Mesenteric fat pad (tissue), 1 donor: ENCODE measurements at regions not wholly inside any gene's neighbourhood (a gene's known extent, or its start where the extent isn't known, plus 50 kb on each side); places are given as distances from the start of the nearest gene placed in this dataset.
A peak's percentile ranks its signal among the peaks of the same experiment; 100 is the strongest.

Experiments used
- DNase-seq: peaks from one replicate; pipeline ENCODE4 v3.0.0-alpha.2; 2020; ENCODE audit warnings: low spot score
- donor health status: DM: yes; HTN: yes; CAD: no.

- no peak for DNase-seq
Observed at GRCh38 chr2:2932692-2933305, 444.8 kb downstream of the EIPR1 start.

GRCh38 chr2:2932189-2932588 lies 445.4 kb downstream of the EIPR1 start:
- DNase-seq = no peak

GRCh38 chr2:2931318-2932075 lies 446.1 kb downstream of the EIPR1 start:
- no peak for DNase-seq

GRCh38 chr2:2930841-2931240 lies 446.8 kb downstream of the EIPR1 start:
- no peak for DNase-seq

GRCh38 chr2:2926858-2927175 lies 450.8 kb downstream of the EIPR1 start:
- DNase-seq = no peak

- DNase-seq = no peak
Observed at GRCh38 chr2:2926009-2926857, 451.4 kb downstream of the EIPR1 start.

GRCh38 chr2:2922156-2922555 lies 455.5 kb downstream of the EIPR1 start:
- peak; percentile 67 for DNase-seq

GRCh38 chr2:2921011-2921720 lies 456.5 kb downstream of the EIPR1 start:
- DNase-seq = peak; percentile 75

- DNase-seq = peak; percentile 11
Observed at GRCh38 chr2:2919574-2920365, 457.8 kb downstream of the EIPR1 start.

- DNase-seq = peak; percentile 20
Observed at GRCh38 chr2:2919026-2919425, 458.6 kb downstream of the EIPR1 start.

- DNase-seq = no peak
Observed at GRCh38 chr2:2916621-2917020, 461.0 kb downstream of the EIPR1 start.

- peak; percentile 45 for DNase-seq
Observed at GRCh38 chr2:2914252-2914651, 463.4 kb downstream of the EIPR1 start.

GRCh38 chr2:2913601-2914120 lies 464.0 kb downstream of the EIPR1 start:
- peak; percentile 69 for DNase-seq

GRCh38 chr2:2912731-2913130 lies 464.9 kb downstream of the EIPR1 start:
- DNase-seq = peak; percentile 45

- DNase-seq = no peak
Observed at GRCh38 chr2:2912293-2912692, 465.3 kb downstream of the EIPR1 start.

- DNase-seq = no peak
Observed at GRCh38 chr2:2910259-2910658, 467.4 kb downstream of the EIPR1 start.

GRCh38 chr2:2909086-2910035 lies 468.3 kb downstream of the EIPR1 start:
- peak; percentile 83 for DNase-seq

GRCh38 chr2:2906091-2906490 lies 471.5 kb downstream of the EIPR1 start:
- no peak for DNase-seq

- DNase-seq = no peak
Observed at GRCh38 chr2:2904721-2905350, 472.8 kb downstream of the EIPR1 start.
